ENCODE measurements at regions not wholly inside any gene's neighbourhood (a gene's known extent, or its start where the extent isn't known, plus 50 kb on each side); places are given as distances from the start of the nearest gene placed in this dataset.
"Not testable (repeated sequence)": the region's sequence is repeated elsewhere in the genome, so short reads cannot be mapped to it uniquely, and the experiment has no call there.

DNA sequence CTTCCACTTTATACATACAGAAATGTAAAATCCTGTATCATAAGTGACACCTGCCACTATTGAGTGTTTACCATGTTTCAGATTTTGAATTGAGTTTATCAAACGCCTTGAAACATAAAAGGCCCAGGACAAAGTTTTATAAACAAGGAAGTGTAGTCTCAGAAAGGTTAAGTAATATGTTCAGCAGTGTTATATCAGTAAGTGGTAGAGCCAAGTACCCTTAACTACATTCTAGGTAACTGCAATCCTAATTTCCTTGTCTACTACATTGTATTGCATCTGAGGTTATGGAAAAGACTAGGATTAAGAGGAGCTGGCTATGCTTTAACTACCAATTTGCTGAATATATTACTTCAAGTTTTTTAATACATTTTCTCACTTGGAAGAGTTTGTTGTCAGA is 641.6 kb downstream of the LRRC70 start:
- TF ChIP-seq, protein P1, sequence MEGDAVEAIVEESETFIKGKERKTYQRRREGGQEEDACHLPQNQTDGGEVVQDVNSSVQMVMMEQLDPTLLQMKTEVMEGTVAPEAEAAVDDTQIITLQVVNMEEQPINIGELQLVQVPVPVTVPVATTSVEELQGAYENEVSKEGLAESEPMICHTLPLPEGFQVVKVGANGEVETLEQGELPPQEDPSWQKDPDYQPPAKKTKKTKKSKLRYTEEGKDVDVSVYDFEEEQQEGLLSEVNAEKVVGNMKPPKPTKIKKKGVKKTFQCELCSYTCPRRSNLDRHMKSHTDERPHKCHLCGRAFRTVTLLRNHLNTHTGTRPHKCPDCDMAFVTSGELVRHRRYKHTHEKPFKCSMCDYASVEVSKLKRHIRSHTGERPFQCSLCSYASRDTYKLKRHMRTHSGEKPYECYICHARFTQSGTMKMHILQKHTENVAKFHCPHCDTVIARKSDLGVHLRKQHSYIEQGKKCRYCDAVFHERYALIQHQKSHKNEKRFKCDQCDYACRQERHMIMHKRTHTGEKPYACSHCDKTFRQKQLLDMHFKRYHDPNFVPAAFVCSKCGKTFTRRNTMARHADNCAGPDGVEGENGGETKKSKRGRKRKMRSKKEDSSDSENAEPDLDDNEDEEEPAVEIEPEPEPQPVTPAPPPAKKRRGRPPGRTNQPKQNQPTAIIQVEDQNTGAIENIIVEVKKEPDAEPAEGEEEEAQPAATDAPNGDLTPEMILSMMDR (conservative IDR thresholded peaks at IDR 0.05; ENCODE audit: low read depth, low read length): no peak
- no peak for DNase-seq (ENCODE audit: low read depth)
- H3K4me3 ChIP-seq (ENCODE audit: low read depth, low read length): no peak overlapping the region

DNA sequence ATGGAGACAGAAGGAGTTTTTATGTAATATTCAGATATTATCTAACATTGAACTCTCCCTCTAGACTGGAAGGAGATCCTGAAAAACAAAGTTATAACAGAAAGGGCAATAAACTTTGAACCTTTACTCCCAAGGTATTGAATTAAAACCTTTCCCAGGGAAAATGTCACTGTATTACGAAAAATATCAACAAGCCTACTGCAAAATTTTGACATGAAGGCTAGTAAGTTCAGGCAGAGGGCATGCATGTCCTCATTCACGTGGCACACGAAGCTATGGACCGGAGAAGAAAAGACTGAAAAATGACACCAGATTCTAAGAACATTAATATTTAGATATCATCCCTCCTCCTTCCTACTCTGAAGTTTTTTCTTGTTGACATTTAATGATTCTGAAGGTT is 638.8 kb downstream of the LRRC70 start:
- TF ChIP-seq, protein P1 (conservative IDR thresholded peaks at IDR 0.05; ENCODE audit: low read depth, low read length): no peak
- DNase-seq (ENCODE audit: low read depth): no peak
- H3K4me3 ChIP-seq (ENCODE audit: low read depth, low read length): no peak overlapping the region

DNA sequence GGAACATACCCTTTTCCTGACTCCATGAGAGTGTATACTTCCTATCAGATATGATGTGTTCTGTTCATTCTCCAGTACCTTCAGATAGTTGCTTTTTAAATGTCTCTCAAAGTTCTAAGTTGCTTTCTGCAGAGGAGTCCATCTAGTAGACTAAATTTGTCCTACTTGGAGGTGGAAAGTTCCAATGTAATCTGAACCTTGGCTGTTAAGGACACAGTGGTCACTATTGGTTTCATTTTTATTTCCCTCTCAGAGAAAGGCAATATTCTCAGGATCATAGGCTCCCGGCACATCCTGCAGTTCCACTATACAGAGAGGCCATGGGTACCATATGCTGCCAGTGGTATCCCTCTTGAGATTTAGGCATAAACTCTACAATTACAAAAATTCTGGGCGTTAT is 634.6 kb downstream of the LRRC70 start:
- DNase-seq (ENCODE audit: low read depth): no peak
- TF ChIP-seq, protein P1 (conservative IDR thresholded peaks at IDR 0.05; ENCODE audit: low read depth, low read length): no peak
- H3K4me3 ChIP-seq (ENCODE audit: low read depth, low read length): no peak overlapping the region

DNA sequence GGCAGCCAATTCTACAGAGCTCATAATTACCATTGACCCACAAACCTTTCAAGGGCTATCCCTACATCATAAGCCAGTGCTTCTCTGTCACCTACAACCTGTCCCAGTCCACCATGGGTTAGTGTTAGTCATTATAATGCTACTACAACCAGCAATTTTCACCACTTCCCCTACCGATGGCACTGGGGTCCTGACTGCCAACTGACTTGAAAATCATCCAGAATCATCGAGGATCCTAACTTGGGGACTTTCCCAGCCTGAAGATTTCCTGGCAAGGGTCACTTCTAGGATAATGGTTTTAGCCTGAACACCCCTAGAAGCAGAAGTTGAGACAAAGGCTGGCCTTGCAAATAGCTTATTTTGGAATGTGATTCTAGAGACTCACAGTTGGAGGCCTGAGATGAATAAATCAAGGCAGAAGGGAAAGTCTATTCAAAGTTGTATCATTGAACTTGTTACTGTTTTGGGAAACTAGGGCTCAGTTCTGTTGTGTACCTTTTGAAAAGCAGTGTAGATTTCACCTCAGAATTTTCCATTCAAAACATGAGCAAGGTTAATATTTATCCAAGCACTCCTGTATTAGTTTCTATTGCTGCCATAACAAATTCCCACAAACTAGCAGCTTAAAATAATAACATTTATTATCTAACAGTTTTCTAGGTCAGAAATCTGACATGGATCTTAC is 633.0 kb downstream of the LRRC70 start:
- DNase-seq (ENCODE audit: low read depth): no peak
- H3K4me3 ChIP-seq (ENCODE audit: low read depth, low read length): no peak overlapping the region
- TF ChIP-seq, protein P1 (conservative IDR thresholded peaks at IDR 0.05; ENCODE audit: low read depth, low read length): no peak

DNA sequence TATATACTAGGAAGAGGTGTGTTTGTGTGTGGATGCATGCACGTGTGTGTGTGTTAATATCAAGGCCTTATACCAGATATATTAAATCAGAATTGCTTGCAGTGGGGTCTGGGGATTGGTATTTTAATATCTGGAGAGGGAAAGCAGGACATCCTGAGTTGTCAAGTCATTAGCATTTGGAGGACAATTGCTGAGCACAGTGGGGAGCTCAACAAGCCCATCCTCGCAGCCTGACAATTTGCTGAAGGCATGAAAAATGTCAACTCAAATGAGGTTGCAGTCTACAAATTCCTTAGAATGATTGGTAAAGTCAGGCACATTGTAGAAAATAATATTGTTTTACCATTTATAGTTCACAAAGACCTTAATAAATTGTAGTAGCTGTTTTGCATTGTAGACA is 627.4 kb downstream of the LRRC70 start:
- no peak for DNase-seq (ENCODE audit: low read depth)
- TF ChIP-seq, protein P1 (conservative IDR thresholded peaks at IDR 0.05; ENCODE audit: low read depth, low read length): no peak
- no peak overlapping the region for H3K4me3 ChIP-seq (ENCODE audit: low read depth, low read length)

DNA sequence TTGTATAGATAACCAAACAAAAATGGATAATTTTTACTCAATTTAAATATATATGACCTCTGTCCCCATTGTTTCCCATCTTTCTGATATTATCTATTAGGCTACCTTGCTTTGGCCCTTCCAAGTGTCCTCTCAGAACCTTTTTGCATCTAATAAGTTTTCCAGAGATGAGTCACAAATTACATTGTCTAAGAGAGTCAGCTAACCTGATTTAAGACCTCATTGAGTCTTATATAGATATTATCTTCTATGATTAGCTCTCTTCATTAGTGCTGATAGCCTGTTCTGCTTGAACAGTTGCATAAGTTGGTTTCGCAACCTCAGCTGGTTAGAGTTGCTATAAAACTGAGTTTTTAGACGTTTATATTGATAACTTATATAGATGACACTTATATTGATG is 623.1 kb downstream of the LRRC70 start:
- TF ChIP-seq, protein P1 (conservative IDR thresholded peaks at IDR 0.05; ENCODE audit: low read depth, low read length): no peak
- no peak overlapping the region for H3K4me3 ChIP-seq (ENCODE audit: low read depth, low read length)
- no peak for DNase-seq (ENCODE audit: low read depth)

DNA sequence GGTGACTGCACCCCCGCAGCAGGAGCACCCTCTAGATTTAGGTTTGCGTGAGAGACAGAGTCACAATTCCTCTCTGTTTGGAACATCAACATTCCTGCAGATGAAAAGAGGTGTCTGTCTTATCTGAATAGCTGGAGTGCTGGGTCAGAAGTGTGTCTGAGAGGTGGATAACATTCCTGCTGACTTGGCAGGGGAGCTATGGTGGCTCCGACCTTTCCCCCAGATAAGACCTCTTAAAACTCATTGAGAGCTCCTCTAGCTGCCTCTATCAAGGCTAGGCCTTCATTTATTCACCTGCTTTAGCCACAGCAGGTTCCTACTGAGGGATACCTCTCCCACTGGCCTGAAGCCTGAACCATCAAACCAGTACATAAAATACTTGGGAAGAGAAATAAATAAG is 615.5 kb downstream of the LRRC70 start:
- no peak for DNase-seq (ENCODE audit: low read depth)
- no peak overlapping the region for H3K4me3 ChIP-seq (ENCODE audit: low read depth, low read length)
- TF ChIP-seq, protein P1 (conservative IDR thresholded peaks at IDR 0.05; ENCODE audit: low read depth, low read length): no peak

DNA sequence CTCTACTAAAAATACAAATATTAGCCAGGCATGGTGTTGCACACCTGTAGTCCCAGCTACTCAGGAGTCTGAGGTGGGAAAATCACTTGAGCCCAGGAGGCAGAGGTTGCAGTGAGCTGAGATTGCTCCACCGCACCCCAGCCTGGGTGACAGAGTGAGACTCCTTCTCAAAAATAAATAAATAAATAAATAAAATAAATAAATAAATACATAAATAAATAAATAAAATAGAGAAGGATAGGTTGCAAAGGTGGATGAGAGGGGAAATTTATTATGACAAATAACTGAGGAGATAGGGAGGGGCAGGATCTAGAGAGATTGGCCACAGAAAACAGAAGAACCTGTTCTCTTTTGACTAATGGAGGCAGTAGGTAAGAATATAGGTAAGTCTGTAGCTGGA is 601.6 kb downstream of the LRRC70 start:
- H3K4me3 ChIP-seq (ENCODE audit: low read depth, low read length); DNase-seq (ENCODE audit: low read depth): not testable (repeated sequence)

Data from choroid plexus epithelial cell (primary cell).